Colonic mucosa (tissue), 4 donors: ENCODE measurements at regions not wholly inside any gene's neighbourhood (a gene's known extent, or its start where the extent isn't known, plus 50 kb on each side); places are given as distances from the start of the nearest gene placed in this dataset.
"Not testable (repeated sequence)": the region's sequence is repeated elsewhere in the genome, so short reads cannot be mapped to it uniquely, and the experiment has no call there.

Experiments
- DNase-seq: peaks from one replicate; pipeline ENCODE4 v3.0.0-alpha.2; 2020
- H3K27ac ChIP-seq: fragments of 200-600 bp; one replicate; pipeline ENCODE4 v1.8.0; 2021
- H3K27me3 ChIP-seq: fragments of 200-600 bp; one replicate; pipeline ENCODE4 v1.8.0; 2021
- H3K36me3 ChIP-seq: fragments of 200-600 bp; one replicate; pipeline ENCODE4 v1.8.0; 2021
- H3K4me1 ChIP-seq: fragments of 200-600 bp; one replicate; pipeline ENCODE4 v1.8.0; 2021; ENCODE audit warnings: mild to moderate bottlenecking
- H3K4me3 ChIP-seq: fragments of 200-600 bp; one replicate; pipeline ENCODE4 v1.8.0; 2021
- H3K9ac ChIP-seq, 2 donors: one replicate each; pipeline ENCODE4 v1.7.0; 2013; ENCODE audit warnings: control low read depth in 2 of 2, low read depth in 2 of 2, low read length in 2 of 2
- H3K9me3 ChIP-seq: fragments of 200-600 bp; one replicate; pipeline ENCODE4 v1.8.0; 2021
- CTCF ChIP-seq: fragments of 200-600 bp; IDR thresholded peaks from one replicate; pipeline ENCODE4 v1.8.0; 2022; ENCODE audit warnings: antibody characterized with exemption, mild to moderate bottlenecking
- intact Hi-C: fragments of 100-400 bp; cut with DNase I; formaldehyde crosslinking; loops from one replicate; pipeline ENCODE4 v1.14.1; 2022
- donor health status: healthy.
- donor health status: DM: no; HTN: no; CAD: no.
- donor health status: DM: no; HTN: no; CAD: no.

GRCh38 chr12:4191642-4192041 lies 81.9 kb upstream of the CCND2 start:
- DNase-seq = no peak
- no peaks in the 10 kb centered on the region for H3K9me3 ChIP-seq
- intact Hi-C loops = no loop called here

GRCh38 chr12:4191149-4191548 lies 82.4 kb upstream of the CCND2 start:
- Histone ChIP-seq H3K9me3 (no peaks in the 10 kb centered on the region), H3K9ac (no peak overlapping the region), H3K4me1 (no peaks in the 10 kb centered on the region), H3K27me3 (no peaks in the 10 kb centered on the region), H3K27ac (no peak overlapping the region), H3K36me3 (no peaks in the 10 kb centered on the region), H3K4me3 (no peak overlapping the region)
- intact Hi-C loops = no loop called here
- TF ChIP-seq CTCF = no peak
- no peak for DNase-seq

More at GRCh38 chr12:4191642-4192041, 81.9 kb upstream of the CCND2 start:
- Histone ChIP-seq H3K27ac (no peak overlapping the region), H3K9ac (no peak overlapping the region), H3K36me3 (no peaks in the 10 kb centered on the region), H3K4me3 (no peak overlapping the region), H3K4me1 (no peaks in the 10 kb centered on the region), H3K27me3 (no peaks in the 10 kb centered on the region)
- no peak for TF ChIP-seq CTCF

GRCh38 chr12:4190366-4191063 lies 83.0 kb upstream of the CCND2 start:
- H3K27ac ChIP-seq = no peak overlapping the region
- no peak overlapping the region for H3K4me3 ChIP-seq
- DNase-seq = no peak
- intact Hi-C loops = no loop called here
- no peaks in the 10 kb centered on the region for H3K27me3 ChIP-seq
- TF ChIP-seq CTCF = no peak
- no peaks in the 10 kb centered on the region for H3K9me3 ChIP-seq
- no peaks in the 10 kb centered on the region for H3K4me1 ChIP-seq
- no peak overlapping the region for H3K9ac ChIP-seq
- H3K36me3 ChIP-seq = no peaks in the 10 kb centered on the region

GRCh38 chr12:4189721-4190120 lies 83.8 kb upstream of the CCND2 start:
- DNase-seq = no peak
- Histone ChIP-seq H3K4me3 (no peak overlapping the region), H3K9me3 (no peaks in the 10 kb centered on the region), H3K27ac (no peak overlapping the region), H3K36me3 (no peaks in the 10 kb centered on the region), H3K9ac (no peak overlapping the region), H3K27me3 (no peaks in the 10 kb centered on the region), H3K4me1 (no peaks in the 10 kb centered on the region)
- no peak for TF ChIP-seq CTCF
- intact Hi-C loops = no loop called here

GRCh38 chr12:4187916-4188315 lies 85.6 kb upstream of the CCND2 start:
- Histone ChIP-seq H3K9me3 (no peaks in the 10 kb centered on the region), H3K27me3 (no peaks in the 10 kb centered on the region), H3K36me3 (no peaks in the 10 kb centered on the region), H3K4me3 (no peak overlapping the region), H3K27ac (no peak overlapping the region), H3K9ac (no peak overlapping the region), H3K4me1 (no peaks in the 10 kb centered on the region)
- intact Hi-C loops = no loop called here
- TF ChIP-seq CTCF = no peak
- no peak for DNase-seq

GRCh38 chr12:4187315-4187714 lies 86.2 kb upstream of the CCND2 start:
- H3K36me3 ChIP-seq, DNase-seq, H3K9ac ChIP-seq, H3K9me3 ChIP-seq, H3K4me3 ChIP-seq, H3K27ac ChIP-seq, H3K27me3 ChIP-seq, intact Hi-C loops, H3K4me1 ChIP-seq: not testable (repeated sequence)
